Uterus (tissue), 3 donors: ENCODE measurements at regions not wholly inside any gene's neighbourhood (a gene's known extent, or its start where the extent isn't known, plus 50 kb on each side); places are given as distances from the start of the nearest gene placed in this dataset. TPM values are rescaled to one million over a fixed set of nuclear protein-coding genes. Genes with fewer than 3 reads are reported as not detected.

Experiments
- DNase-seq, 2 donors: peaks; one replicate each; pipeline ENCODE4 v3.0.0-alpha.2; 2019 to 2020
- H3K27ac ChIP-seq, 2 donors: fragments of 200-600 bp; sonication (generic); 1 replicate in 1 of 2; 2 replicates in 1 of 2; pipeline ENCODE4 v1.5.1; 2016 to 2018
- H3K27me3 ChIP-seq, 2 donors: fragments of 200-600 bp; sonication (generic); one replicate each; pipeline ENCODE4 v1.5.1; 2018 to 2019; ENCODE audit warnings: control low read depth in 1 of 2
- H3K36me3 ChIP-seq, 2 donors: fragments of 200-600 bp; sonication (generic); one replicate each; pipeline ENCODE4 v1.5.1; 2019; ENCODE audit warnings: control low read depth in 1 of 2
- H3K4me1 ChIP-seq, 2 donors: fragments of 200-600 bp; sonication (generic); one replicate each; pipeline ENCODE4 v1.5.1; 2018 to 2019; ENCODE audit warnings: control low read depth in 1 of 2
- H3K4me3 ChIP-seq, 2 donors: fragments of 200-600 bp; sonication (generic); 1 replicate in 1 of 2; 2 replicates in 1 of 2; pipeline ENCODE4 v1.5.1; 2018 to 2019; ENCODE audit warnings: mild to moderate bottlenecking in 1 of 2
- H3K9me3 ChIP-seq, 2 donors: fragments of 200-600 bp; sonication (generic); one replicate each; pipeline ENCODE4 v1.5.1; 2019; ENCODE audit warnings: control low read depth in 1 of 2
- CTCF ChIP-seq, 4 experiments: fragments of 200-600 bp in 2 of 4; fragments of 450-650 bp in 2 of 4; sonication (generic) in 2 of 4; IDR thresholded peaks; one replicate each; pipeline ENCODE4 v1.5.1; 2016 to 2019; ENCODE audit warnings: antibody characterized with exemption in 4 of 4, mild to moderate bottlenecking in 2 of 4, moderate library complexity in 1 of 4
- POLR2A ChIP-seq, 2 donors: fragments of 450-650 bp; IDR thresholded peaks; one replicate each; pipeline ENCODE4 v1.6.1; 2016; ENCODE audit warnings: antibody characterized with exemption in 2 of 2, mild to moderate bottlenecking in 1 of 2, moderate library complexity in 1 of 2
- intact Hi-C: fragments of 100-400 bp; cut with DNase I; formaldehyde crosslinking; loops from one replicate; pipeline ENCODE4 v1.15.1; 2023; ENCODE audit warnings: low total_unique reads
- small RNA-seq: library from RNA; depleted of rRNA; stranded (forward); fragments of <200 nt; gene quantifications from one replicate; pipeline ENCODE3, GENCODE V24; 2016
- donor health status: DM: yes; HTN: yes; CAD: no.

- Histone ChIP-seq H3K4me3 (no peak overlapping the region), H3K27me3 (no peaks in the 10 kb centered on the region), H3K27ac (no peak overlapping the region), H3K4me1 (no peaks in the 10 kb centered on the region), H3K9me3 (no peaks in the 10 kb centered on the region), H3K36me3 (no peaks in the 10 kb centered on the region)
- TF ChIP-seq CTCF (IDR thresholded peaks at IDR 0.05) (no peak), POLR2A (IDR thresholded peaks at IDR 0.05) (no peak)
- DNase-seq: no peak
- intact Hi-C loops: no loop called here
These were observed 51.0 kb upstream of the CD93 start for GRCh38 chr20:23136893-23137745.

GRCh38 chr20:23135449-23136420, 49.6 kb upstream of the CD93 start:
- no peak overlapping the region for H3K4me3 ChIP-seq
- H3K36me3 ChIP-seq: no peaks in the 10 kb centered on the region
- no peaks in the 10 kb centered on the region for H3K4me1 ChIP-seq
- no peak for TF ChIP-seq POLR2A (IDR thresholded peaks at IDR 0.05)
- TF ChIP-seq CTCF (IDR thresholded peaks at IDR 0.05): no peak
- no peaks in the 10 kb centered on the region for H3K27me3 ChIP-seq
- DNase-seq: no peak
- no peaks in the 10 kb centered on the region for H3K9me3 ChIP-seq
- intact Hi-C loops: no loop called here
- no peak overlapping the region for H3K27ac ChIP-seq

Small RNA genes lying in the stretch of these regions (small RNA-seq; reads per million reads assigned to genes)
- gene RNA5SP478: not detected
